ENCODE measurements at regions not wholly inside any gene's neighbourhood (a gene's known extent, or its start where the extent isn't known, plus 50 kb on each side); places are given as distances from the start of the nearest gene placed in this dataset.

- Histone ChIP-seq H4K8ac (ENCODE audit: extremely low read depth, insufficient read depth, low read length) (no peak overlapping the region), H3K23me2 (ENCODE audit: low read depth, low read length) (0 out of 2 replicates have a peak, but pooled peaks cover 3% of the 10 kb centered on the region), H3K23ac (ENCODE audit: insufficient read length) (no peak overlapping the region), H4K91ac (replicated peaks; ENCODE audit: insufficient read length, low read length) (no peak overlapping the region), H2BK120ac (replicated peaks; ENCODE audit: low read depth, low read length) (no peak overlapping the region), H3K56ac (replicated peaks; ENCODE audit: insufficient read length, low read depth, low read length) (no peak overlapping the region), H3K4me2 (ENCODE audit: insufficient read depth in 1 of 2, low read depth in 2 of 2, low read length in 2 of 2) (no peak overlapping the region), H2BK5ac (ENCODE audit: low read depth, low read length) (no peak overlapping the region), H3K36me3 (ENCODE audit: control insufficient read depth in 2 of 4, insufficient read depth in 4 of 4, low read length in 3 of 4) (no peaks in the 10 kb centered on the region), H2AK5ac (ENCODE audit: low read depth, low read length) (no peak overlapping the region), H3K9me3 (ENCODE audit: insufficient read depth in 2 of 2, low read depth in 1 of 2, low read length in 1 of 2) (no peaks in the 10 kb centered on the region), H3K9ac (replicated peaks in 1 of 4; ENCODE audit: extremely low read depth in 1 of 4, low read depth in 3 of 4, low read length in 3 of 4) (no peak overlapping the region), H3K27me3 (replicated peaks in 1 of 4; ENCODE audit: control insufficient read depth in 3 of 4, extremely low read depth in 1 of 4, insufficient read depth in 3 of 4, low read length in 3 of 4) (no peaks in the 10 kb centered on the region), H2BK15ac (ENCODE audit: low read length) (no peak overlapping the region), H3K79me2 (ENCODE audit: control insufficient read depth in 1 of 2, insufficient read depth in 2 of 2, low read length in 2 of 2) (no peaks in the 10 kb centered on the region), H2BK12ac (ENCODE audit: low read depth, low read length) (no peak overlapping the region), H3K79me1 (ENCODE audit: low read depth, low read length) (no peaks in the 10 kb centered on the region), H3K4me1 (replicated peaks in 1 of 4; ENCODE audit: control insufficient read depth in 3 of 4, insufficient read depth in 4 of 4, low read length in 3 of 4) (no peaks in the 10 kb centered on the region), H3K14ac (ENCODE audit: insufficient read length) (no peak overlapping the region), H3K4ac (replicated peaks; ENCODE audit: insufficient read length, low read depth, low read length) (no peak overlapping the region), H3K18ac (ENCODE audit: extremely low read depth, low read length) (no peak overlapping the region), H4K20me1 (replicated peaks in 1 of 2; ENCODE audit: control insufficient read depth in 1 of 2, insufficient read depth in 2 of 2, low read length in 2 of 2) (no peaks in the 10 kb centered on the region), H3K4me3 (ENCODE audit: extremely low read depth in 1 of 4, insufficient read depth in 2 of 4, low read depth in 3 of 4, low read length in 4 of 4) (no peak overlapping the region), H4K5ac (ENCODE audit: insufficient read length, low read depth, low read length) (no peak overlapping the region), H2BK20ac (ENCODE audit: low read length) (no peak overlapping the region), H3K27ac (ENCODE audit: low read depth, low read length) (no peak overlapping the region), H2AFZ (ENCODE audit: low read length) (0 out of 2 replicates have a peak overlapping the region, but pooled peaks have one; percentile 18)
- 98% methylated on average over 5 of the region's 5 CpGs; no CpG with 5 or more reads in 1 of the 2 experiments for WGBS, 2 experiments (ENCODE audit: extremely low coverage in 1 of 2, insufficient coverage in 1 of 2, insufficient read length in 1 of 2, insufficient replicate concordance in 2 of 2, low coverage in 1 of 2, low lambda C conversion rate in 2 of 2, missing lambda C conversion rate in 1 of 2)
- ChIA-PET CTCF (ENCODE audit: partially characterized antibody) (no interaction called here), POLR2A (ENCODE audit: partially characterized antibody) (no interaction called here)
- FAIRE-seq (no peak), DNase-seq (ENCODE audit: low read depth in 1 of 2, low spot score in 2 of 2) (no peak)
- no peak for TF ChIP-seq ASH2L (IDR thresholded peaks at IDR 0.05; ENCODE audit: low read length)
- TF ChIP-seq KDM1A (IDR thresholded peaks at IDR 0.05; ENCODE audit: borderline replicate concordance, low read length) = no peak
- no peak for TF ChIP-seq SP1 (IDR thresholded peaks at IDR 0.05; ENCODE audit: low read depth, low read length)
- TF ChIP-seq TCF12 (IDR thresholded peaks at IDR 0.05; ENCODE audit: low read depth, low read length) = no peak
- no peak for TF ChIP-seq SP4 (IDR thresholded peaks at IDR 0.05; ENCODE audit: low read length)
- TF ChIP-seq SAP30 (IDR thresholded peaks at IDR 0.05; ENCODE audit: insufficient read depth, insufficient replicate concordance, low read length) = no peak
- TF ChIP-seq CEBPB (IDR thresholded peaks at IDR 0.05; ENCODE audit: low read depth, low read length) = no peak
- TF ChIP-seq EGR1 (IDR thresholded peaks at IDR 0.05; ENCODE audit: borderline replicate concordance, low read depth, low read length) = no peak
- TF ChIP-seq ZNF274 (IDR thresholded peaks at IDR 0.05; ENCODE audit: borderline replicate concordance, extremely low read depth, low read length) = no peak
- TF ChIP-seq JUN (IDR thresholded peaks at IDR 0.05; ENCODE audit: low read depth, low read length) = no peak
- no peak for TF ChIP-seq ATF2 (IDR thresholded peaks at IDR 0.05; ENCODE audit: low read length)
- no peak for TF ChIP-seq GTF2F1 (IDR thresholded peaks at IDR 0.05; ENCODE audit: borderline replicate concordance, low read depth, low read length)
- no peak for TF ChIP-seq SUZ12 (IDR thresholded peaks at IDR 0.05; ENCODE audit: low read length)
- TF ChIP-seq KDM4A (IDR thresholded peaks at IDR 0.05; ENCODE audit: low read depth, low read length, severe bottlenecking) = no peak
These were observed 74.2 kb upstream of the TUSC1 start for GRCh38 chr9:25752398-25752797.
